DMS 273 (cell line): ENCODE measurements at regions not wholly inside any gene's neighbourhood (a gene's known extent, or its start where the extent isn't known, plus 50 kb on each side); places are given as distances from the start of the nearest gene placed in this dataset.

Source experiments
- DNase-seq: peaks from one replicate; lab custom pipeline; 2025; ENCODE audit not compliant: unreplicated experiment; lab: John Stamatoyannopoulos, UW

- DNase-seq = peak; percentile 70
Measured at GRCh38 chr15:85941186-85941855, 138.3 kb upstream of the AGBL1 start.

- no peak for DNase-seq
Measured at GRCh38 chr15:85942632-85943031, 137.0 kb upstream of the AGBL1 start.

GRCh38 chr15:85943151-85943550 is 136.5 kb upstream of the AGBL1 start:
- peak; percentile 54 for DNase-seq

GRCh38 chr15:85943791-85944190 is 135.9 kb upstream of the AGBL1 start:
- peak; percentile 72 for DNase-seq

GRCh38 chr15:85947021-85947420 is 132.7 kb upstream of the AGBL1 start:
- peak; percentile 53 for DNase-seq

- peak; percentile 84 for DNase-seq
Measured at GRCh38 chr15:85947936-85948335, 131.7 kb upstream of the AGBL1 start.

- peak; percentile 13 for DNase-seq
Measured at GRCh38 chr15:85950101-85950500, 129.6 kb upstream of the AGBL1 start.

- DNase-seq = no peak
Measured at GRCh38 chr15:85954586-85954985, 125.1 kb upstream of the AGBL1 start.

- DNase-seq = no peak
Measured at GRCh38 chr15:85955501-85956391, 123.9 kb upstream of the AGBL1 start.

- no peak for DNase-seq
Measured at GRCh38 chr15:85956532-85957275, 123.0 kb upstream of the AGBL1 start.

- DNase-seq = no peak
Measured at GRCh38 chr15:85959611-85960010, 120.1 kb upstream of the AGBL1 start.

GRCh38 chr15:85960381-85960780 is 119.3 kb upstream of the AGBL1 start:
- no peak for DNase-seq

GRCh38 chr15:85961821-85962220 is 117.8 kb upstream of the AGBL1 start:
- DNase-seq = no peak

GRCh38 chr15:85963262-85963760 is 116.4 kb upstream of the AGBL1 start:
- DNase-seq = no peak

GRCh38 chr15:85964471-85964870 is 115.2 kb upstream of the AGBL1 start:
- no peak for DNase-seq

GRCh38 chr15:85967553-85967952 is 112.1 kb upstream of the AGBL1 start:
- no peak for DNase-seq

- DNase-seq = no peak
Measured at GRCh38 chr15:85972805-85973540, 106.7 kb upstream of the AGBL1 start.

- DNase-seq = peak; percentile 78
Measured at GRCh38 chr15:85973584-85974347, 105.9 kb upstream of the AGBL1 start.

GRCh38 chr15:85974348-85974705 is 105.3 kb upstream of the AGBL1 start:
- DNase-seq = peak; percentile 55

GRCh38 chr15:85974742-85975141 is 104.9 kb upstream of the AGBL1 start:
- DNase-seq = no peak
